ENCODE measurements at regions not wholly inside any gene's neighbourhood (a gene's known extent, or its start where the extent isn't known, plus 50 kb on each side); places are given as distances from the start of the nearest gene placed in this dataset.

GRCh38 chr11:126133901-126134300 lies 71.2 kb upstream of the CDON start:
- TF ChIP-seq CTCF (IDR thresholded peaks at IDR 0.05; ENCODE audit: low read depth, low read length) (no peak), POLR2A (IDR thresholded peaks at IDR 0.05; ENCODE audit: extremely low read depth, insufficient read length) (no peak)
